ENCODE measurements at regions not wholly inside any gene's neighbourhood (a gene's known extent, or its start where the extent isn't known, plus 50 kb on each side); places are given as distances from the start of the nearest gene placed in this dataset.

DNA sequence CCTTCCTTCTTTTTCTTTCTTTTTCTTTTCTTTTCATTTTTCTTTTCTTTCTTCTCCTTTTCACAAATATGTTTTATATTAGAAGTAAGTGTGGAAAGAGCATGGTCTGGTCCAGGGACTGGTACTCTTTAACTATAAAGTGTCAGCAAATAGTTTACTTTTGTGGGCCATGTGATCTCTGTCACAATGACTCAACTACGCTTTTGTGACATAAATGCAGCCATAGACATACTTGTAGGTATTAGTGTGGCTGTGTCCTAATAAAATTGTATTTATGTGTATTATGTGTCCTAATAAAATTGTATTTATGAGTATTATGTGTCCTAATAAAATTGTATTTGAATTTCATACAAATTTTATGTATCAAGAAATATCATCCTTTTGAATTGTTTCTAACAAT is 749.1 kb upstream of the ARPP21 start:
- Histone ChIP-seq H3K27ac (ENCODE audit: low read length) (no peak overlapping the region), H3K9me2 (ENCODE audit: insufficient read depth, low read length) (no peaks in the 10 kb centered on the region), H3K9ac (ENCODE audit: low read length) (no peak overlapping the region), H3K36me3 (ENCODE audit: insufficient read depth, low read length) (no peaks in the 10 kb centered on the region), H3K79me2 (replicated peaks; ENCODE audit: insufficient read depth, low read length) (no peaks in the 10 kb centered on the region), H3K4me2 (ENCODE audit: low read length) (no peak overlapping the region), H3K4me3 (ENCODE audit: low read length) (no peak overlapping the region), H3K27me3 (ENCODE audit: insufficient read depth, low read depth, low read length) (no peaks in the 10 kb centered on the region), H2AFZ (ENCODE audit: low read depth, low read length) (no peak overlapping the region), H3K9me3 (ENCODE audit: low read length) (no peaks in the 10 kb centered on the region), H4K20me1 (ENCODE audit: insufficient read depth) (no peaks in the 10 kb centered on the region), H3F3A (ENCODE audit: insufficient read depth, low read length, poor library complexity, severe bottlenecking) (no peaks in the 10 kb centered on the region)
- TF ChIP-seq MXI1 (conservative IDR thresholded peaks at IDR 0.05; ENCODE audit: poor library complexity, severe bottlenecking) = no peak
- TF ChIP-seq EZH2 (IDR thresholded peaks at IDR 0.05; ENCODE audit: borderline replicate concordance, insufficient read depth, low read length, poor library complexity, severe bottlenecking) = no peak
- no peak for TF ChIP-seq POLR2AphosphoS5 (IDR thresholded peaks at IDR 0.05)
- TF ChIP-seq TAF1 (IDR thresholded peaks at IDR 0.05; ENCODE audit: low read depth) = no peak
- TF ChIP-seq REST (IDR thresholded peaks at IDR 0.05; ENCODE audit: borderline replicate concordance) = no peak
- no peak for TF ChIP-seq EP300 (conservative IDR thresholded peaks at IDR 0.05; ENCODE audit: poor library complexity, severe bottlenecking)
- no peak for TF ChIP-seq RAD21 (conservative IDR thresholded peaks at IDR 0.05)
- TF ChIP-seq SMC3 (conservative IDR thresholded peaks at IDR 0.05; ENCODE audit: poor library complexity) = no peak
- no peak for TF ChIP-seq CTCF (IDR thresholded peaks at IDR 0.05; ENCODE audit: poor library complexity, severe bottlenecking)

- no peaks in the 10 kb centered on the region for H3K9me3 ChIP-seq (ENCODE audit: low read length)
- no peak overlapping the region for H3K27ac ChIP-seq (ENCODE audit: low read length)
- H3K9me2 ChIP-seq (ENCODE audit: insufficient read depth, low read length) = no peaks in the 10 kb centered on the region
- H3K27me3 ChIP-seq (ENCODE audit: insufficient read depth, low read depth, low read length) = no peaks in the 10 kb centered on the region
- H3K4me2 ChIP-seq (ENCODE audit: low read length) = no peak overlapping the region
- TF ChIP-seq REST (IDR thresholded peaks at IDR 0.05; ENCODE audit: borderline replicate concordance) (no peak), RAD21 (conservative IDR thresholded peaks at IDR 0.05) (no peak), TAF1 (IDR thresholded peaks at IDR 0.05; ENCODE audit: low read depth) (no peak), EZH2 (IDR thresholded peaks at IDR 0.05; ENCODE audit: borderline replicate concordance, insufficient read depth, low read length, poor library complexity, severe bottlenecking) (no peak), MXI1 (conservative IDR thresholded peaks at IDR 0.05; ENCODE audit: poor library complexity, severe bottlenecking) (no peak), SMC3 (conservative IDR thresholded peaks at IDR 0.05; ENCODE audit: poor library complexity) (no peak), EP300 (conservative IDR thresholded peaks at IDR 0.05; ENCODE audit: poor library complexity, severe bottlenecking) (no peak), POLR2AphosphoS5 (IDR thresholded peaks at IDR 0.05) (no peak), CTCF (IDR thresholded peaks at IDR 0.05; ENCODE audit: poor library complexity, severe bottlenecking) (no peak)
- no peak overlapping the region for H3K4me3 ChIP-seq (ENCODE audit: low read length)
- no peaks in the 10 kb centered on the region for H3K79me2 ChIP-seq (replicated peaks; ENCODE audit: insufficient read depth, low read length)
- H4K20me1 ChIP-seq (ENCODE audit: insufficient read depth) = no peaks in the 10 kb centered on the region
- no peaks in the 10 kb centered on the region for H3K36me3 ChIP-seq (ENCODE audit: insufficient read depth, low read length)
- H3F3A ChIP-seq (ENCODE audit: insufficient read depth, low read length, poor library complexity, severe bottlenecking) = no peaks in the 10 kb centered on the region
- H3K9ac ChIP-seq (ENCODE audit: low read length) = no peak overlapping the region
- H2AFZ ChIP-seq (ENCODE audit: low read depth, low read length) = no peak overlapping the region
Observed at GRCh38 chr3:34891941-34892340, 747.4 kb upstream of the ARPP21 start.

Measured in neural cell (in vitro differentiated cells).